SJCRH30 (cell line): ENCODE measurements at regions not wholly inside any gene's neighbourhood (a gene's known extent, or its start where the extent isn't known, plus 50 kb on each side); places are given as distances from the start of the nearest gene placed in this dataset.

ENCODE experiments used
- DNase-seq, 2 experiments: peaks; one replicate each; pipeline ENCODE4 v3.0.0-alpha.2; 2015 to 2020
- H3K27ac ChIP-seq: fragments of 250-450 bp; sonication (Bioruptor Pico); 2 replicates; pipeline ENCODE4 v1.5.1; 2020; ENCODE audit warnings: mild to moderate bottlenecking, moderate library complexity
- H3K27me3 ChIP-seq: fragments of 250-450 bp; sonication (Bioruptor Pico); 2 replicates; pipeline ENCODE4 v1.5.1; 2020; ENCODE audit warnings: mild to moderate bottlenecking, moderate library complexity
- H3K36me3 ChIP-seq: fragments of 250-450 bp; sonication (Bioruptor Pico); 2 replicates; pipeline ENCODE4 v1.5.1; 2020; ENCODE audit warnings: mild to moderate bottlenecking, moderate library complexity
- H3K4me1 ChIP-seq: fragments of 250-450 bp; sonication (Bioruptor Pico); 2 replicates; pipeline ENCODE4 v1.5.1; 2020; ENCODE audit warnings: mild to moderate bottlenecking, moderate library complexity
- H3K4me3 ChIP-seq: fragments of 250-450 bp; sonication (Bioruptor Pico); 2 replicates; pipeline ENCODE4 v1.5.1; 2020; ENCODE audit warnings: mild to moderate bottlenecking, moderate library complexity
- H3K9me3 ChIP-seq: fragments of 250-450 bp; sonication (Bioruptor Pico); replicated peaks from 2 replicates; pipeline ENCODE4 v1.5.1; 2020; ENCODE audit warnings: mild to moderate bottlenecking, moderate library complexity

DNA sequence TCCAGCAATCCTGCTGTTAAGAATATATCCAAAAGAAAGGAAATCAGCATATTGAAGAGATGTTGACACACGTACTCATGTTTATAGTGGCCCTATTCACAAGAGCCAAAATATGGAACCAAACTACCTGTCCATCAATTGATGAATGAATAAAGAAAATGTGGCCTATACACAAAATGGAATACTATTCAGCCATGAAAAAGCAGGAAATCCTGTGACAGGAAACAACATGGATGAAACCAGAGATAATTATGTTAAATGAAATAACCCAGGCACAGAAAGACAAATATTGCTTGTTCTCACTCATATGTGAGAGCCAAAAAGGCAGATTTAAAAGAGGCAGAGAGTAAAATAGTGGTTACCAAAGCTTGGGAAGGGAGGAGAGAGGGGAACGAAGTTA lies 127.1 kb downstream of the KCNJ2 start:
- Histone ChIP-seq H3K27ac (no peak overlapping the region), H3K9me3 (no peaks in the 10 kb centered on the region), H3K27me3 (no peaks in the 10 kb centered on the region), H3K4me3 (no peak overlapping the region), H3K4me1 (no peaks in the 10 kb centered on the region), H3K36me3 (no peaks in the 10 kb centered on the region)
- no peak for DNase-seq

GRCh38 chr17:70297397-70297796 lies 128.1 kb downstream of the KCNJ2 start:
- no peak overlapping the region for H3K27ac ChIP-seq
- H3K9me3 ChIP-seq: no peaks in the 10 kb centered on the region
- H3K36me3 ChIP-seq: no peaks in the 10 kb centered on the region
- no peaks in the 10 kb centered on the region for H3K27me3 ChIP-seq
- no peaks in the 10 kb centered on the region for H3K4me1 ChIP-seq
- no peak for DNase-seq
- no peak overlapping the region for H3K4me3 ChIP-seq

DNA sequence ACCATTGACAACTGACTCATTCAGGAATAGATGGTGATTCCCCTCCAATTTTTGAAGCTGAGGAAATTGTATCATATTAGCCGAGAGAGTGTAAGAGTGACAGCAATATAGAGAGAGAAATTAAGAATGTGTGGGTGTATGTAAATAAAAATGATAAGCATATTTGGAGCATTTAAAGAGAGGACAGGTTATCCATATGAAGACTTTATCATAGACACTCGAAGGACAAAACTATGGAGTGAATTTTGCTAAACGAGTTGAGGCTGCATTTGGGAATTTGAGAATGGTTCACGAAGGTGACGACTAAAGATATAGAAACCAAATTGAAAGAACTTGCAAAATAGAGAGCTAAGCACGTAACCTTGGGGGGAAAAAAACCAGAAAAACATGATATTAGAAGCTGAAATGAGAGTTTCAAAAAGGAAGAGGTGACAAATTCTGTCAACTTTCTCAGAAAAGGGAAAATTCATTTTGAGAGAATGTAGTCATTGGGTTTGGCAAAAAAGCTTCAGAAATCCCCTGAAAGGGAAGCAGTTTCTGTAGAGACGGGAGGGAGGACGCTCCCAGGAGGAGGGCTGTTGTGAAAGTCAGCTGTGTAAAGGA lies 129.7 kb downstream of the KCNJ2 start:
- no peaks in the 10 kb centered on the region for H3K27me3 ChIP-seq
- H3K9me3 ChIP-seq: no peaks in the 10 kb centered on the region
- no peak overlapping the region for H3K27ac ChIP-seq
- no peaks in the 10 kb centered on the region for H3K36me3 ChIP-seq
- DNase-seq: no peak
- no peak overlapping the region for H3K4me3 ChIP-seq
- no peaks in the 10 kb centered on the region for H3K4me1 ChIP-seq

- Histone ChIP-seq H3K27ac (no peak overlapping the region), H3K4me3 (no peak overlapping the region), H3K36me3 (no peaks in the 10 kb centered on the region), H3K4me1 (peaks cover 14% of the 10 kb centered on the region), H3K9me3 (0 out of 2 replicates have a peak, but pooled peaks cover 3% of the 10 kb centered on the region), H3K27me3 (0 out of 2 replicates have a peak, but pooled peaks cover 4% of the 10 kb centered on the region)
- no peak for DNase-seq
Measured at GRCh38 chr17:70307430-70308225, 138.3 kb downstream of the KCNJ2 start.

DNA sequence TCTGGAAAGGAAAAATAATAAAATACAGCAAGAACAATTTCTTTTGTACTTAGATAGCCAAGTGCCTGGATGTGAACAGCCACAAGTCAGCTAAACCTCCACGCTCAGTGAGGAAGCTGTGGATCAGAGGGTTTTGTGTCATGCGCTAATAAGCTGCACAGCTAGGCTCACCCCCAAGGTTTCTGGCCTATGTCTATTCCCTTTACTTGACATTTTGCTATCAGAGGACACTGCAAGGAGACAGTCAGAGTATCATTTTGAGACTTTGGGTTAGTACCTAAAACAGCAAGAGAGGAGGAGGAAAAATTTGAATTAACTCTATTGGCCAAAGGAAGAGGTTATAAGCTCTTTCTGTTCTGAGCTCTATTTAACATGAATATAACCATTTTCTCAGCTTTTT lies 139.3 kb downstream of the KCNJ2 start:
- H3K27ac ChIP-seq: no peak overlapping the region
- H3K36me3 ChIP-seq: no peaks in the 10 kb centered on the region
- no peak overlapping the region for H3K4me3 ChIP-seq
- no peak for DNase-seq
- H3K4me1 ChIP-seq: peaks cover 17% of the 10 kb centered on the region
- 0 out of 2 replicates have a peak, but pooled peaks cover 3% of the 10 kb centered on the region for H3K9me3 ChIP-seq
- 0 out of 2 replicates have a peak, but pooled peaks cover 4% of the 10 kb centered on the region for H3K27me3 ChIP-seq

DNA sequence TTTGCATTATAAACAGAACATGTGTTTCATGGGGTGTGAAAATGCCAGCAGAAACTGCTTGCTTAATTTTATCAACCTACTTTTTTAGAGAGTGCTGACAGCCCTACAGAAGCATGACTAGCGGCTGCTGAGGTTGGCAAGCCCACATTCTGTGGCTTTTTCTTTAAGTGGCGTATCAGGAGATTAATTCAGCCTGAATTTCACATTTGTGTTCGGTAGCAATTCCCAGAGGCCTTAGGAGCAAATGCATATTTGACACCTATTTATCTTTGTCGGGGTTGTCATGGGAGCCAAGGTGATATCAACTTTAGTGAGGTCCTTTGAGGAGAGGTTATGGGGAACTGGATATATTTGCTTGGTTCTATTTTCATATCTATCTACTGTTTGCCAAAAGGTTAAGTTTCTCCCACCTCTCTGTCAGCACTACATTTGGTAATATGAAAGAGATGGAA lies 140.9 kb downstream of the KCNJ2 start:
- no peaks in the 10 kb centered on the region for H3K36me3 ChIP-seq
- peak overlapping the region; percentile 36; the same call in 1 of the 2 replicates for H3K27ac ChIP-seq
- DNase-seq: peak; percentile 66 to 83
- no peak overlapping the region for H3K4me3 ChIP-seq
- H3K4me1 ChIP-seq: peaks cover 21% of the 10 kb centered on the region
- H3K27me3 ChIP-seq: 0 out of 2 replicates have a peak, but pooled peaks cover 4% of the 10 kb centered on the region
- 0 out of 2 replicates have a peak, but pooled peaks cover 3% of the 10 kb centered on the region for H3K9me3 ChIP-seq

DNA sequence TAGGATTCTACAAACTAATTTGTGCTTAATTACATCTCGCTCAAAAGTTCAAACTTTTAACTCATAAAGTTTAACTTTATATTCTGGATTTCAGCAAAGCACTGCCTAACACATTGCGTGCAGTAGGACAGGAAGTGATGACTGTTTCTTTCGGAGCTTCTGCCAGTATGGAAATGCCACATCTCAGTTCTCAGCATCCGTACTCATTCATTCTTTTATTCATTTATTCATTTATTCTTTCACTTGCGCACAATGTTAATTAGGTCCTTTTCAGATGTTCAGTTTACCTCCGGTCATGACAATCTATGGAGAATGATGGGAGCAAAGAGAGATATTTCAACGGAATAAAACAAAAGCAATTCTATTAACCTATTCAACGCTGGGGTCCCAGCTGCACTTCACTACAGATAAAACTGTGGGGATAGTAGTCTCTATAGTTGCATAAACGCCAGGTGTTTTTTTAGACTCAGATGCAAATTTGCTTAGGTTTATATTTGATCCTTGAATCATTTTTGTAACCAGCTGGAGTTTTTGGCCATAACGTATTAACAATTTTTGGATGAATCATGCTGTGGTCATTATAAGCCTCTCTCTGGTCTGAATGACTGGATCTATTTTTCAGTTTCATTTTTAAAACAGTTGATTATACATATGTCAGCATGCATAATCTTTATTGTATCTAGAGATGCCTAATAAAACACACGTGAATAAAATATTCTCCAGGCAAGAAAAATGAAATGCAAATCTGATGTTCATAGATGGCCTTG lies 143.9 kb downstream of the KCNJ2 start:
- no peak for DNase-seq
- H3K27ac ChIP-seq: peak overlapping the region; percentile 37
- H3K4me1 ChIP-seq: peaks cover 28% of the 10 kb centered on the region
- H3K4me3 ChIP-seq: no peak overlapping the region
- no peaks in the 10 kb centered on the region for H3K27me3 ChIP-seq
- no peaks in the 10 kb centered on the region for H3K36me3 ChIP-seq
- 0 out of 2 replicates have a peak, but pooled peaks cover 3% of the 10 kb centered on the region for H3K9me3 ChIP-seq

DNA sequence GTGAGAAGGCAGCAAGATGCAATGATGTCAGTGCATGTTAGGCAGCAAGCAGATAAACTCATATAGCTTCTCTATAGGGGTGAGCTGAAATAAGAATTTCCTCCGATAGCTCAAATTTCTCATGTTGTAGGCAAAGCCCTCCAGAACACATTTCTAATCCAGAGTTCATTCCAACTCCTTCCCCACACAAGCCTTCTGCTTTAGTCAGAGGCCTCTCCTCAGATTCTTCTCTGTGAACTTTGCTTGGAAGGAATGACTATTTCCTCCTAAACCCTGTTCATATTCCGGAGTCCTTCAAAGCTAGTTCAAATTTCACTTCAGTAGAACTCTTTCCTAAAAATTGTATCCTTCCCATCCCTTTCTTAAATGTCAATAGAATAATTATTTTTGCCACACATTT lies 144.8 kb downstream of the KCNJ2 start:
- H3K4me3 ChIP-seq: no peak overlapping the region
- H3K27me3 ChIP-seq: no peaks in the 10 kb centered on the region
- H3K9me3 ChIP-seq: 0 out of 2 replicates have a peak, but pooled peaks cover 3% of the 10 kb centered on the region
- H3K4me1 ChIP-seq: peaks cover 34% of the 10 kb centered on the region
- H3K27ac ChIP-seq: peak overlapping the region; percentile 37
- no peaks in the 10 kb centered on the region for H3K36me3 ChIP-seq
- DNase-seq: peak in 1 of 2 experiments; percentile 16

DNA sequence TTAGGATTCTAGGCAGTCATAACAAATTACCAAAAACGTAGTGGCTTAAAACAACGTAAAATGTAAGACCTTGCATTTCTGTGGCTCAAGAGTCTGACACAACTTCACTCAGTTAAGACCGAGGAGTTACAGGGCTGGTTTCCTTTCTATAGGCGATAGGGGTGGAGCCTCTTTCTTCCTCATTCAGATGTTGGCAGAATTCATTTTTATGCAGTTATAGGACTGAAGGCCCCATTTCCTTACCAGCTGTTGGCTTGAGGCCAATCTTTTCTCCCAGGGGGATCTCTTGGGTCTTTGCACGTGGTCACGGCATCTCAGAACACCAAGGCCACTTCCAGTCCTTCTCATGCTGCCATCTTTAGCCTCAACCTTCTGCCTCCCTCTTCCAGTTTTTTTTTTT lies 145.2 kb downstream of the KCNJ2 start:
- no peaks in the 10 kb centered on the region for H3K36me3 ChIP-seq
- H3K27me3 ChIP-seq: no peaks in the 10 kb centered on the region
- peak overlapping the region; percentile 37; the same call in 1 of the 2 replicates for H3K27ac ChIP-seq
- peaks cover 35% of the 10 kb centered on the region for H3K4me1 ChIP-seq
- H3K4me3 ChIP-seq: no peak overlapping the region
- peak; percentile 16 to 68 for DNase-seq
- H3K9me3 ChIP-seq: 0 out of 2 replicates have a peak, but pooled peaks cover 3% of the 10 kb centered on the region

- DNase-seq: no peak
- H3K9me3 ChIP-seq: 0 out of 2 replicates have a peak, but pooled peaks cover 1% of the 10 kb centered on the region
- no peaks in the 10 kb centered on the region for H3K27me3 ChIP-seq
- no peak overlapping the region for H3K4me3 ChIP-seq
- H3K36me3 ChIP-seq: no peaks in the 10 kb centered on the region
- no peak overlapping the region for H3K27ac ChIP-seq
- peaks cover 35% of the 10 kb centered on the region for H3K4me1 ChIP-seq
Measured at GRCh38 chr17:70317421-70317820, 148.1 kb downstream of the KCNJ2 start.

DNA sequence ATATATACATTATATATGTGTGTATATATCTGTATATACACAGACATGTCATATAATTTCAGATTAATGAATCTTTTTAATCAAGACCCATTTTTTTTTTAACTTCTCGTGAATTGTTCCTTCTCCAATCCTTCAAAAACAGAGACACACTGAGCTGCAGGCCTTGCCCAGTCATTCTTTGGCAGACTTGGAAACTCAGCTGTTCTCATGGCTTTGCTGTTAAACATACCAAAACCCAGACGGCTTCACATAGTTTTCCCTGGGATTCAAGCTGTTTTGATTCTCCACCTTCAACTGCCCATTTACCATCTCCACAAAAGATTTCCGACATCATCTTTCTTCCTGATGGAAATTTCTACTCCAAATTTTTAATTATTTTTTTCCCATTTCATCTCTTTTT lies 148.7 kb downstream of the KCNJ2 start:
- no peak overlapping the region for H3K4me3 ChIP-seq
- H3K36me3 ChIP-seq: no peaks in the 10 kb centered on the region
- DNase-seq: peak in 1 of 2 experiments; percentile 52
- H3K27ac ChIP-seq: no peak overlapping the region
- no peaks in the 10 kb centered on the region for H3K9me3 ChIP-seq
- peaks cover 35% of the 10 kb centered on the region for H3K4me1 ChIP-seq
- no peaks in the 10 kb centered on the region for H3K27me3 ChIP-seq

DNA sequence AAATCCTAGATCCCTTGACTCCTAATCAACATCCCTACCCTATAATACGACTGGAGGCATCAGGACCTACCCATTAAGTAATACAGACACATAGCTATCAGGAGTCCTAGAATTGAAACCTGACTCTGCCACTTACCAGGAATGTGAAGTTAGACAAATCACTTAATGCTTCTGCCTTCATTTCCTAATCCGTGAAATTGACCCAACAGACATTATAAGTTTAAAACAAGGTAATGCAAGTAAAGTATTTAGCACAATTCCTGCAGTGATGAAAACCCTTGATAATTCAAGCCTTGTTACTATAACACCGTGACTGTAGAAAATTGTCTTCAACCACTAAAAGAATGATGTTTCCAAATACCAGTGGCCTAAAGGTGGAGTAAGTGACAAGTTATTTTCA lies 150.2 kb downstream of the KCNJ2 start:
- Histone ChIP-seq H3K9me3 (no peaks in the 10 kb centered on the region), H3K36me3 (no peaks in the 10 kb centered on the region), H3K27ac (peak overlapping the region; percentile 21), H3K4me3 (no peak overlapping the region), H3K4me1 (peaks cover 28% of the 10 kb centered on the region), H3K27me3 (no peaks in the 10 kb centered on the region)
- peak in 1 of 2 experiments; percentile 88 for DNase-seq

- H3K27me3 ChIP-seq: no peaks in the 10 kb centered on the region
- no peak for DNase-seq
- peaks cover 28% of the 10 kb centered on the region for H3K4me1 ChIP-seq
- no peak overlapping the region for H3K27ac ChIP-seq
- H3K9me3 ChIP-seq: no peaks in the 10 kb centered on the region
- H3K36me3 ChIP-seq: no peaks in the 10 kb centered on the region
- no peak overlapping the region for H3K4me3 ChIP-seq
Measured at GRCh38 chr17:70320673-70321345, 151.5 kb downstream of the KCNJ2 start.

- no peaks in the 10 kb centered on the region for H3K36me3 ChIP-seq
- no peak overlapping the region for H3K4me3 ChIP-seq
- peaks cover 28% of the 10 kb centered on the region for H3K4me1 ChIP-seq
- H3K9me3 ChIP-seq: no peaks in the 10 kb centered on the region
- H3K27ac ChIP-seq: no peak overlapping the region
- no peaks in the 10 kb centered on the region for H3K27me3 ChIP-seq
- no peak for DNase-seq
Measured at GRCh38 chr17:70321352-70321751, 152.0 kb downstream of the KCNJ2 start.
